CD4-positive, alpha-beta T cell treated with Interleukin-15 for 1 hour (primary cell): ENCODE measurements at regions not wholly inside any gene's neighbourhood (a gene's known extent, or its start where the extent isn't known, plus 50 kb on each side); places are given as distances from the start of the nearest gene placed in this dataset.

ENCODE experiments used
- DNase-seq: peaks from one replicate; pipeline ENCODE4 v3.0.0-alpha.2; 2020

DNA sequence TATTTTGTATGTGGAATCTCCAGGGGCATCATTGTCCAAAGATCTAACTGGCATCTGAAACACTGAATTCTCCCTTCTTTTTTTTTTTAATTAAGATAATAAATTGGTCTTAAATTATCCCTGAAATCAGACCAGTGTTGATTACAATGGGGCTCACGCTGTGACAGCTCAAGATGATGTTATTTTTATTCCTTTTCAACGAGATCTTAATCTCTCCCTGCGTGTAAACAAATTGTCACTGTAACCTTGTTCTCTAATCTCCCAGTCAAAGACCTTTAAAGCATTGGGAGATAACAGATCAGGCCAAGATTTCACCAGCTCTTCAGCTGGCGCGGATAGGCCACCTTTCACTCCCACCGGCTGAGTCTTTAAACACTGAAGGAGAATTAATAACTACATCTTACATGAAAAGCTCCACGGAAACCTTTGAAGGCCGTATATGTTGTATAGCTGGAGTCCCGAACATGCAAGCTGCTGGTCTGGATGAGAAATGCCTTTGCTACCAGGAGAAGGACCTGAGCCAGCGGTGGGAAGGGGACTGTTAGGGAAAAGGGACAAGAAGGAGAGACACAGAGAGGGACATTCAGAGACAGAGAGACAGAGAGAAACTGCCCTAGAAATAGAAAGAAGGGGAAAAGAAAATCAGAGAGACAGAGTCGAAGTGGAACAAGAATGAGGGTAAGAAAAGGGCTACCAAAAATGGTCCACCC is 418.8 kb upstream of the NR2F2 start:
- no peak for DNase-seq

DNA sequence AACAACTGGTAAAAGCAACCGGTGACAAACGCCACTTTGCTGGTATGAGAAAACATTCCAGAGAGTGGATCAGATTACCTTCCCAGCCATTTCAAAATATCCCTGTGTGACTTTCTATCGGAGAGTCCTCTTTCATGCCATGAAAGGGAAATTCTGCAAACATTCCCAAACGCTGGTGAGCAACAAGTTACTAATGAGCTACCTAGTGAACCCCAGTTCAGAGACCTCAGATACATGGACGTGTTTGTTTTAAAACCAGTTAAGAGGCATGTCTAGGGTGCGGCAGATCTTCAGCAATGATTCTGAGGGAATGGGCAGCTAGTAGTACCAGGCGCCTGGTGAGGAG is 418.2 kb upstream of the NR2F2 start:
- no peak for DNase-seq

DNA sequence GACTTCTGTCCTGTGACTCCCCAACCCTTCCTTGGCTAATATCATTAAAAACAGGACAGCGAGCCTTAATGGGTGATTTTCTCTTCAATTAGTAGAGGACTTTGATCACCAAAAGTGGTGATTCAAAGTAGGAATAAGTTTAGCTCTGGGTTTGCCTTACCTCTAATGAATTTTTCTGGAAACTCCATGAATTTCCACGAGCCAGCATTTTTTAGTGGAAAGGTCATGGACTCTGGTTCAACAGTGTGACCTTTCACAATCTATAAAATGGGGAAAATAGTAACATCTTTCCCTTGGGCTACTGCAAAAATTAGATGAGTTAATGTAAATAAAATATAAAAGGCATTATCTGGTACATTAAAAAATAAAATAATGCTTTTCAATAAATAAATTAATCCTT is 417.8 kb upstream of the NR2F2 start:
- no peak for DNase-seq

DNA sequence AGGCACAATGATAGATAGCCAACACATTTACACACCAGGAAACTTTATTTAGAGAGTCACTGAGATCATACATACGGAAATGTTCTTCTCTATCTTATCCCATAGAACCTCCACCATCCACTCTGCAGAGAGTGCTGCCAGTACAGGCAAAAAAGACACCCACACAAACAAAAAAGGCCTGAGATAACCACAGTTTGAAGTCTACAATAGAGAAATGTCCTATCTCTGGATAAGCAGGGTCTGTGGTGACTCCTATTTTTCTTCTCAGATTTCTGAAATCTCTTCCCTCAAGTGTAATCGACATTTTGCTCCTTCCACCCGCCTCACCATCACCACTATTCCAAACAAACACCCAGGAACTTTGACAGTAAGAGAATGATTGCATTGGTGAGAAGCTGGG is 413.9 kb upstream of the NR2F2 start:
- DNase-seq, result no peak

DNA sequence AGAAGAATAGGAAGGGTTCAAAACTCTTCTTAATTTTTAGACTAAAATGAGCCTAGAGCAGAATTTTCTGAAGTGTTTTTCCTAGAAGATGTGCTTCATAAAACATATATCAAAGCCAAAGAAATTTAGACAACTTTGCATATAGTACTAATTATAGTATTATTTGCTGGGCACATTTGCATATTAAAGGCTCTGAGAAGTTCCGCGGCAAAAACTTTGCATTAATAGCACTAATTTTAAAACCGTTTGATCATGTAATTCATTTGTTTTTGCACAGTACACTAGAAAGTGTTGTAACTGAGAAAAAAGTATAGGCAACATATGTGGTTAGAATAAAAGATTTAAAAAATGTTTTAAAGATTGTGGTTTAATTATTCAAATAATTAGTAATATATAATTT is 412.0 kb upstream of the NR2F2 start:
- DNase-seq, result no peak

DNA sequence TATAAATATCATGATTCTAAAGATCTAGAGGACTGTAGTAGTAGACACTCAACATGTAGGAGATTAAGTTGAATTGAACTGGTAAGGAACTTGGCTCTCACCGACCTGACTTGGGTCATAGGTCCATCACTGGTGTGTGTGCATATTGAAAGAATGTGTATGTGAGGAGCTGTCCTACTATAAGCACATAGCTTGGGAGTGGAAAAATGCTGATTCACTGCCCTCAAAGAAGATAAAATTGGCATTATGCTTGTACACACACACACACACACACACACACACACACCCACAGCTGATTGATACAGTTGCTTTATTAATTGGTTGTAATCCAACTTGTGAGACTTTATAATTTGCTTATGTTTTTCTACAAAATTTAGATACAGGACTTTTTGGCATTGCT is 411.0 kb upstream of the NR2F2 start:
- DNase-seq, result no peak

DNA sequence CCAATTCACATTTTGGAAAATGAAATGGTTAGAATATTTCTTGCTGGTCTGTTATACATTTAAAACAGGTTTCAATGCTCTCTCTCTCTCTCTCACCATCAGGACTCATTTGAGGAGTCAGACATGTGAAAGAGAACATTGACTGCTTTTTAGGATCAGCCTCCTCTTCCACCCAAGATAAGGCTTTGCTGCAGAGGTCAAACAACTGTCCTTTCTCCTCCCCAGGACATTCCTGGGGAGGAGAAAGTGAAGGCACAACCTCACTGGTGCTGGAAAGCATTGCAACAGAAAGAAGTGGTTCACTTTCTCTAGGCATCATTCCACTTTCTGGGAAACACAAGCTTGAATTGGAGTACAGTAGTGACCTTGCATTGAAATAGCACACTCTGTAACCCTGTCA is 409.1 kb upstream of the NR2F2 start:
- DNase-seq, result no peak

DNA sequence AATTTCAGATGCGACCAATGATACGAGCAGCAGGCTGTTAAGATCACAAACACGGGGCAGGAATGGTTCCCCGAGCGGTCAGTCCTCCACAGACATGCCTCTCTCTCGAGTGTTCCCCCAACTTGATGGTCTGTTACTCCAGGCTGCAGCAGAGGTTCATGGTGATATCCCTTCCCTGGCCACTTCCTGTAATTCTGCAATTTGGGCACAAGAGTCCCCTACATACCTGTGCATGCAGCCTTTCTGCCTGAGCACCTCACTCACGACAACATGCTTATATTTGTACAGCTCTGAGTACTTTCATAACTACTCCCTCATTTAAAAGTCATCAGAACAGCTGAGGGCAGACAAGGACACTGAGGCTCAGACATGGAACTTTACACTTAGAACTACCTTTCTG is 408.1 kb upstream of the NR2F2 start:
- DNase-seq, result no peak

DNA sequence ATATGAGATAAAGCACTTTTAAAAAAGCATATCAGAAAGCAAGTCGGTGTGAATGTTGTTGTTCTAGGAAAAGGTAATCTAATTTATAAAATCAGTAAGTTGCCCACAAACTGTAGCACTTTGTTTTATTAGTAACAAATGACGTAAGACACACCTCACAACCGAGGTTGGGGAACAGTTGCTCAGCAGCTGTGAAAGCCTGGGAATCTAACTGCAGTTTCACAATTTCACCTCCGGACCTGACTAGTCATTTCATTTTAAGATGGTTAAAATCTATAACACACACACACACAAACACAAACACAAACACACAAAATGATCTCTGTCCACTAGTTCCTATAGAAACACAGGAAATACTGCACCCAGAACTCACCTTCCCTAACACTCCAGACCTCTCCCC is 406.7 kb upstream of the NR2F2 start:
- no peak for DNase-seq

DNA sequence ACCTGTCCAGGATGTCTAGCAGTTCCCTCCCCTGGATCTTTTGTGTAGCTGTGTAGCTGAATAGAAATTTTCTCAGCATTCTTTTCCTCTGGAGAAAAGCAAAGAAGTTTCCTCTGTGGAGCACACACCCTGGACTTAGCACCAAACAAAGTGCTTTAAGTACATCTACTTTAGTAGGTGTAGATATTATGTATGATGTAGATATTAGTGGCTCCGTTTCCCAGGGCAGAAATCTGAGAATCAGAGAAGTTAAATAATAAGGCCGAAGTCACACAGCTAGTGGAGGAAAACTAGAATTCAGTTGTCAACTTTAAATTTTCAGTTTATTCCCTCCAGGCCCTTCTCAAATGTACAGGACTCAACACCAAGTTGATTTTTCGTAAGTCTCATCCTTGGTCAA is 401.7 kb upstream of the NR2F2 start:
- no peak for DNase-seq

DNA sequence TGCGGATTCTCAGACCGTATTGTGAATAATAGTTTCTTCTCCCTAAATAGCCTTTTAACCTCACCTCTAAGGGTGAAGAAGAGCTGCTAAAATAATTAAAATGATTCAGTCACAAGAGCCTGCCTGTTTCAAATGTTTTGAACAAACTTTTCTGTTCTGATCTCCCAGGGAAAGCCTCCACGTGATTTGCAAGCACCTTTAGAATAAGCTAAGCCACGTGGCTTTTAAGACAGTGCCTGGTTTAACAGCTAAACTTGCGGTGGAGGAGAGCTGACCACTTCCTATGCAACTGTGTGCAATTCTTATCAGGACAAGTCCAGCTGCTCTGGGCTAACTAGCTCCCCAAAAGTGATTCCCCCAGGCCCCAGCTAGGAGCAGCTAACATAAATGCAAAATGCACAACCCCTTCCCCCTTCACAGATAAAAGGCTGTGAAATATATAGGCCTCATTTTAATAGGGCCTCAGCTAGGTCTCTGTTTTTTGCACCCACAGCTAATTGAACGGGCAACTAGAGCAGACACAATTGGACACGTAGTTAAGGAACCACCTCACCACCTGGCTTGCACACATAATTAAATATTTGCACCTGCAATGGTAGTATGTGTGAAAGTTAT is 401.2 kb upstream of the NR2F2 start:
- peak; percentile 17 for DNase-seq

DNA sequence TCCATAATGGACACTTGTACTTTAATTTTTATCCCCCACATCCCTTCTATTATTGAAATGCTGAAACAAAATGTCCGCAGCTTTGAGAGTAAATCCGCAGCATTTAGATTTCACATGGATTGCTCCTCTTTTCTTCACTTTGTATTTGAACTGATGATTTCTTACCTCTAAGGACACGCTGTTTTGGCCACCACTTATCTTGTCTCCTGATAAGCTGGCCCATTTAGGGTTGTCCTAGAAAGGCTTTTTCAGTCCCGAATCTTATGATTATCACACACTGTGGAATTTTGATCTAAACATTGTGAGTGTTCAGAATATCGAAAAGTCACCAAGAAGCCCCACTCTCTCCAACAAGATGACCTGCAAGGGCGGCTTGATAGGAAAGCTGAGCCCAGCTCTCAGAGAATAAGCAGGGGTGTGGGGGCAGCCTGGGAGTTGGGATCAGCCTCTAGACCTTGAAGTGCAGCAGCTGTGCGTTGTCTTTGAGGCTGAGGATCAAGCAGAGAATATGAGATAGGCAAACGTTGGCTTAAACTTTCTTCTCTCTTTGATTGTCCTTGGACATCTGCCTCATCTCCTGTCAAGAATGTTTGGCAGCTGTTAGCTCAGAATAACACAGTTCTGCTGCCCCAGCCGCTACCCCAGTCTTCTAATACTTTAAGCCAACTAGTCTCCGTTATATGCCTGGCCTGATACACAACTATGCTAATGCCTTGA is 399.7 kb upstream of the NR2F2 start:
- no peak for DNase-seq

DNA sequence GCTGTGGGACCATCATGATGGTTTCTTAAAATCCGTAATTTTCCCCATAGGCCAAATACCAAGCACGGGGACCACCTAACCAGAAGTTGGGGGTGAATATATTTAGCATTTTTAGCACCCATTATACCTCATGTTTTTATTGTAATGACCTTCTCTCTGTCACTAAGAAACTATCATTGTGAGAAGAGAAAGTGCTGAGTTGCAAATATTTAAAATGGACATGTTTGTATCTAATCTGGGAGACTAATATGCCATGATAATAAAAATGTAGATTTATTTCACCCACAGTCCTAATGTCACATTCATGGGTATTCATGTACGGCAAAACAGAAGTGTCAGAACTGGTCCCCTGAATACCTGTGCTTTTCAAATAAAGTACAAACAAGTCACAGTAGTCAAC is 398.9 kb upstream of the NR2F2 start:
- no peak for DNase-seq

DNA sequence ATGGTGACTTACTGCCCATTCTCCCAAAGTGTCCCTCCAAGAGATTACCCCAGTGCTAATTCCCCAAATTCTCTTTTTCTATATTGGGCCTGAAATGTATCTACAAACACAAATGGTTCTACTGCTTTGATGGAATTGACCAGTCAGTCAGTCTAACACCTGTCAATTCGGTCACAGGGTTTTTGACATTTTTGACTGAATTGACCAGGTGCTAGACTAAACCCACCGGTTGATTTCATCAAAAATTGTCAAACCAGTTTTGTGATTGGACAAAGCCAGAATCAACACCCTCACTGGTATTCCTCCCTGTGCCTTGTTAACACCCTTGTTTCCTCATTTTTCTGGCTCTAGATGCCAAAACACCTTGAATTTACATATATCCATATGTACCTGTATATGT is 398.4 kb upstream of the NR2F2 start:
- no peak for DNase-seq

DNA sequence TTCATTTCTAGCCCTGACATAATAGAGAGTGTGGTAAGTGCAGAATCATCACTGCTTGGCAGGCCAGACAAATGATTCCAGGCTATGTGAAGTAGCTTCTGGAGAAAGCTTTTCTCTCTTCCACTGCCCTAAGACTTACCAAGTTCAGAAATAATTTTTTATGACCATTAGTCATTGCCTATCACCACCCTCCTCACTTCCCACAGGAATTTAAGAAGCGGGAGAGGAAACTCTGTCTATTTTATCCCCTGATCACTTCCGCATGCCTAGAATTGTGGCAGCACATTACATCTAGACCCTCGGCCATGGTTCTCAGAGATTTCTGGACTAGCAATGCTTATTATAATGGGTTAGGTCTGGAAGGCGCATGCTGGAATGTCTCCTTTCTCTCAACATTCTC is 397.8 kb upstream of the NR2F2 start:
- no peak for DNase-seq

DNA sequence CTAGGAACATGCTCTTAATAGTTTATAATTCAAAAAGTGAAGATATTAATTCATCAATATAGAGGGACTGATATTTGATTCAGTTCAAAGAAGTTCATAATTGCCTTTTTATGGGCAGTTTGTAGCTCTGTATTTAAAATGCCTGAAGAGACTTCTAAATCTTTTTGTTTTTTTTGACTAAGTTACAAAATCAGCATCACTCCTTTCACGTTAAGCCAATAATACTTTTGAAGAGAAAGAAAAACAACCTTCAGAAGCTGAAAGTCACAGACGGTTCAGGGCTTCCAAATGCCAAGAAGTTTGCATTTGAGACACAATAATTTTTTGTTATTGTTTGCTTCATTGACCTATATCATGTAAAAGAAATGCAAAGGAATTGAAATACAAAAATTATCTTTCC is 394.6 kb upstream of the NR2F2 start:
- no peak for DNase-seq

DNA sequence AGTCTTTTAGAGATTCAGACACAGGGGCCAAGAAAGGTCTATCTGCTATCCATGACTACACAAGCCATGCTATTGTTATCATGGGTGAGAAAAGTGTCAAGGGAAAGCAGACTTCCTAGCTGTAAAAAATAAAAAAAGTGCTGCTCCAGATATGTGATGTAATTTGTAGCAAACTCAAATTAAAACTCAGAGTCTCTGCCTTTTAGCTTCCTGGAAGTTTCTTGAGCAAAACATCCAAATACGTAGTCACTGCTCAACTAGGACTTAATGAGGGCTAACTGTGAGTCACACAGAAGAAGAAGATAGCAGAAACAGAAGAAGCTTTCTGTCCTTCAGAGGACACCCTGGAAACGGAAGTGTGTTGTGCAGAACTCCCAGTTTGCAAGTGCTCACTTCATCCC is 393.4 kb upstream of the NR2F2 start:
- no peak for DNase-seq

DNA sequence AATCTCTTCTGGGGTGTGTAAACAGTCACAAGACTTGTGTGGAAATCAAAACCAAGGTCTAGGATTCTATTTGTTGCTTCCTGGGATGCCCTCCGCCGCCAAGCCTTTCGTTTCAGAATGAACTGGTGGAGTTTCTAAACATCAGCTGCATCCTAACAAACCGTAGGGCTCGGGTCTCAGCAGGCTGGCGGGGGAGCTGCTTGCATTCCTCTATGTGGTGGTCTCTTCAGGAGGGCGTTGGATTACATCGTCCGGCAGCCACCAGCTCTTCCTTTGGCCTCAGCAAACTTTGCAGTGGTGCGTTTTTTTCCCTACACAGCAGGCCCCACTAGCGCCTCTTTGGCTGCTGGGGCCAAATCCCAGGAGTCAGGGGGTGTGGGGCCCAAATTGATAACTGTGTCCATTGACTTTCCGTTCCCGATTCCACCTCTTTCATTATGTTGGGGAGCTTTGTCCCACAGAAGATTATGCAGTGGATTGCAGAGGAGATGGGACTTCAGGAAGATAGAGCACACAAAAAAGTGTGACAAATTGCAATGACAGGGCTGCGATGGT is 390.0 kb upstream of the NR2F2 start:
- DNase-seq, result no peak

DNA sequence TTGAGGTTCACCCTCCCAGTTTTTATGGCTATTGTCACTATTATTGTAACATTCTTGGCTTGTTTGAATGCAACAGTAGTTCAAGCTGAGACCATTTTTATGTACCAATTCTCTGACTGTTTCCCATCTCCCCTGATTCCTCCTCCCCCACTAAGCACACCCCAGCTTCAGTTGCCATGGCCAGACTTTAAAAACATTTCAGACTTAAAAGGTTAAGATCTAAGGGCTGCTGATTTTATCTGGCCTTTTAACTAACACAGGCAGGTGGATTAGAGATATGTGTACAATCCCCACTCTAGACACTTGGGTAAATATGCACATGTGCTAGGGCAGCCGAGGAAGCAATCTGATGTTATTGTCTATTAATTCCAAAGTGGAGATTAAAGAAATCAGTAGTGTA is 386.3 kb upstream of the NR2F2 start:
- DNase-seq, result no peak

DNA sequence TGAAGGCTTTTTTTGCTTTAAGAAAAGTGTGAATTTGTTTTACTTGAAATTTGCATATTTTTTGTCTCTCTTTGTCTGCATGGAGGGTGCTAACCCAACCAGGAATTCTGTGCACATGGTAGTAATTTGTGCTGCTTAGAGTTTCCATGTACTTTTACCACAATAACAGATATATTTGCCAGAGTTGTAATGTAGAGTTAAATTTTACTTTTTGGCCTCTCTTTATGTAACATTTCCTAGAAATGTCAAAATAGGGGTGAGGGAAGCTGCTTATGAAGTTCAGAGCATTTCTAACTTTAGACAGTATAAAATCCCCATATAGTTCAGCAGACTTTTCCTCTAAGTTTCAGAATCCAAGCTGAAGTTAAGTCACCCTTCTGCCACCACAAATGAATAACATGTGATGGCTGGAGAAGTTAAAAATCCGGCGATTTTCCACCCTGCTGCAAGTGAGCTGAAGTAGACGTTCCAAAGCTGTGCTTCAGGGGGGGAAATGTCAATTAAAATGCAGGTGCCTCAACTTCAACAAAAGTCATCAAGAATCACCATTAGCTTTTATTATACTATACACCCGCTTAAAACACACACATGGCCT is 385.7 kb upstream of the NR2F2 start:
- no peak for DNase-seq

DNA sequence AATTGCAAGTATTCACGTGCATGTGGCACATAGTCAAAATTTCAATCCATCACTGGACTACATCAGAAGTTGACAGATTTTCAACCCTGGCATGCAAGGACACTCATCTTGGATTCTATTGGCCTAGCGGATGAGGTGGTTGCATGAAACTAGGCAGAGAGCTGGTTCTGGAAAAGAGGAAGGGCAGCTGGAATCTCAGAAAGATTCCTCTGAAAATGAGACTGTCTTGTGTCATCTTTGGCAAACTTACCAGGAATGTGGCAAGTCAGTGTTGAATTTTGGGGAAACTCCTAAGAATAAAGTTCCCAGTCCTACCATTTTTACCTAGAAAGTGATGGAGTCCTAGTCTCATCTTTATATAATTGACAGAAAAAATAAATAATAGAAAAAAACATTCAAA is 384.3 kb upstream of the NR2F2 start:
- DNase-seq, result no peak

DNA sequence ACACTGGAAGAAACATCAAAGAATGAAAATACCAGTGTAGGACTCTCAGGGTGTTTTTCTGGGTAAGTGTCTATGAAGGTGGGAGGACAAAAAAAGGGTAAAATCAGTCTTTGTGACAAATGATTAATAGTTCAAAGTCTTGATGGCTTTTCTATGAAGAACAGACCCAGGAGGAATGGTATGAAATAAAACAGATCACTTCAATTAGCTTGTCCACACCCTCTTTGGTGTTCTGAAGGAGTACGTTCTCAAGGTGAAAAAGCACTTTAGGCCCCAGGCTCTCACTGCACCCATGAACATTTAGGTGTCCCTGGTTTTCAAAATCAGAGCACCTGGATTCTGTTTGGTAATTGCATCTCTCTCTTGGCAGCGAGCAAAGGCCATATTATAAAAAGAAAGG is 383.6 kb upstream of the NR2F2 start:
- DNase-seq, result no peak

DNA sequence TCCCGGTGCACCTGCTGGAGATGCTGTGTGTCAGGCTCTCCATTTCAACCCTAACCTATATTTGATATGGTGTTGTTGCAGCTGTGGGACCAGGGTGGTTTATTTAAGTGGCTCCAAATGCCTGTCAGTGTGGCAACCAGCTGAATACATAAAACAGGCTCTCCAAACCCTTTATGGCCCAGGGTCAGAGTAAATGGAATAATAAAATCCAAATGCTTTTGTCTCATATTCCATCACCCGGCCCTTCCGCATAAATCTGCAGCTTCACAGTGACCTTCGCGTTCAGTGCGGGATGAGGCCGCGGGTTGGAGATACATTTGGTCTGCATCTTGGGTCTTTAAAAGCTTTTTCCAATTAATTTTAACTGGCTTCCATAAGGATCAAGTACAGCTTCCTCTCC is 382.1 kb upstream of the NR2F2 start:
- DNase-seq, result no peak

DNA sequence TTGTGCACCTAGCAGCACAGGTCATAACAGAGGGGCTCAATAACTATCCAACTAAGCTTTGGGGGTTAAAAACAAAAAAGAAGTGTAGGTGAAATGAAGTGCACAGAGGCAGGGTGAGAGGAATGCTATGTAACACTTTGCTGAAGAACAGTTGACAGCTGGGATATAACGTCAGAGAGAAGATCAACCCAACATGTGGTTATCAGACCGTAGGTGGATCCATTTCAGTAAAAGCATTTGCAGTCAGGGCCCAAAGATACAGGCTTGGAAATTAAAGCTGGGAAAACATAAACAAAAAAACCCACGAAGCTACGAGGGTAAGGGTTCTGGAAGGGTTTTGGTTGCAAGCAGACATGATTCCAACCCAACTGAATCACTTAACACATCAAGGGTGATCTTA is 377.5 kb upstream of the NR2F2 start:
- DNase-seq, result no peak
